ENCODE measurements at regions not wholly inside any gene's neighbourhood (a gene's known extent, or its start where the extent isn't known, plus 50 kb on each side); places are given as distances from the start of the nearest gene placed in this dataset. TPM values are rescaled to one million over a fixed set of nuclear protein-coding genes. Genes with fewer than 3 reads are reported as not detected.

DNA sequence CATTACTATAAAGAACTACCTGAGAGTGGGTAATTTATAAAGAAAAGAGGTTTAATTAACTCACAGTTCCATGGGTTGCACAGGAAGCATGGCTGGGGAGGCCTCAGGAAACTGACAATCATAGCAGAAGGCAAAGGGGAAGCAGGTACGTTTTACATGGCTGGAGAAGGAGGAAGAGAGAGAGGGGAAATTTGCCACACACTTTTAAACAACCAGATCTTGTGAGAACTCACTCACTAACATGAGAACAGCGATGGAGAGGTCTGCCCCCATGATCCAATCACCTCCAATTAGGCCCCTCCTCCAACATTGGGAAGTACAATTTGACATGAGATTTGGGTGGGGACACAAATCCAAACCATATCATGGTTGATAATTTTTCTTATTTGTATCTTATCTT is 51.8 kb upstream of the PPP1R9A start:
- Histone ChIP-seq H3K27me3 (no peaks in the 10 kb centered on the region), H3K4me1 (ENCODE audit: insufficient read depth) (no peaks in the 10 kb centered on the region), H3K36me3 (no peaks in the 10 kb centered on the region), H3K4me3 (no peak overlapping the region), H3K9me3 (no peaks in the 10 kb centered on the region), H3K27ac (no peak overlapping the region)
- TF ChIP-seq POLR2A (IDR thresholded peaks at IDR 0.05): no peak
- no peak for DNase-seq
- 75 to 80% (median 78%) methylated on average over 2 of the region's 2 CpGs for WGBS, 3 donors
- intact Hi-C loops (cut with DNase I): no loop called here

DNA sequence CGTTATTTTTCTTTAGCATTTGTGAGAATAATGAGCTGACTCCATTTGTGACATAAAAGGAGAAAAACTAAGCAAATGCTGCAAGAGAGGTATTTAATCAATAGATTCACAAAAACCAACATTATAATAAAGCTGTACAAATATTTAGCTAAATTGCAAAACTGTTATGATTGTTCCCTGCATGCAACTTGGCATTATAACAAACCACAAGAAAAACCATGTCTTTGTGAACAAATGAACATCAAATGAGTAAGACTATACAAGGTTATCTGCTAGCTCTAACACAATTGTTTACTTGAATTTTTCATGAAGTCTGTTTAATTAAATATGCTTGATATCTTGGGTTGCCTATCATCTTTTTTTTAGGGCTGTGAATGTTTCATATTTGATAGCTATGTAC is 50.8 kb upstream of the PPP1R9A start:
- intact Hi-C loops (cut with DNase I): no loop called here
- TF ChIP-seq, protein P1, sequence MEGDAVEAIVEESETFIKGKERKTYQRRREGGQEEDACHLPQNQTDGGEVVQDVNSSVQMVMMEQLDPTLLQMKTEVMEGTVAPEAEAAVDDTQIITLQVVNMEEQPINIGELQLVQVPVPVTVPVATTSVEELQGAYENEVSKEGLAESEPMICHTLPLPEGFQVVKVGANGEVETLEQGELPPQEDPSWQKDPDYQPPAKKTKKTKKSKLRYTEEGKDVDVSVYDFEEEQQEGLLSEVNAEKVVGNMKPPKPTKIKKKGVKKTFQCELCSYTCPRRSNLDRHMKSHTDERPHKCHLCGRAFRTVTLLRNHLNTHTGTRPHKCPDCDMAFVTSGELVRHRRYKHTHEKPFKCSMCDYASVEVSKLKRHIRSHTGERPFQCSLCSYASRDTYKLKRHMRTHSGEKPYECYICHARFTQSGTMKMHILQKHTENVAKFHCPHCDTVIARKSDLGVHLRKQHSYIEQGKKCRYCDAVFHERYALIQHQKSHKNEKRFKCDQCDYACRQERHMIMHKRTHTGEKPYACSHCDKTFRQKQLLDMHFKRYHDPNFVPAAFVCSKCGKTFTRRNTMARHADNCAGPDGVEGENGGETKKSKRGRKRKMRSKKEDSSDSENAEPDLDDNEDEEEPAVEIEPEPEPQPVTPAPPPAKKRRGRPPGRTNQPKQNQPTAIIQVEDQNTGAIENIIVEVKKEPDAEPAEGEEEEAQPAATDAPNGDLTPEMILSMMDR (IDR thresholded peaks at IDR 0.05): no peak
- no peak for TF ChIP-seq EP300 (IDR thresholded peaks at IDR 0.05)
- TF ChIP-seq POLR2A (IDR thresholded peaks at IDR 0.05): no peak
- Histone ChIP-seq H3K4me1 (ENCODE audit: insufficient read depth) (no peaks in the 10 kb centered on the region), H3K27ac (no peak overlapping the region), H3K36me3 (no peaks in the 10 kb centered on the region), H3K27me3 (no peaks in the 10 kb centered on the region), H3K4me3 (no peak overlapping the region), H3K9me3 (no peaks in the 10 kb centered on the region)
- DNase-seq: no peak
- 61 to 86% (median 68%) methylated on average over 1 of the region's 1 CpG for WGBS, 3 donors

Small RNA genes in the stretch of these regions (small RNA-seq; reads per million reads assigned to genes)
- gene RN7SKP129 (not detected), gene RNU6-956P (not detected)
